Right atrium auricular region (tissue), 2 donors: ENCODE measurements at regions not wholly inside any gene's neighbourhood (a gene's known extent, or its start where the extent isn't known, plus 50 kb on each side); places are given as distances from the start of the nearest gene placed in this dataset.

Experiments used
- DNase-seq: peaks from one replicate; pipeline ENCODE4 v3.0.0-alpha.2; 2019; ENCODE audit warnings: low spot score
- H3K27ac ChIP-seq, 2 donors: fragments of 200-600 bp; sonication (generic); 1 replicate in 1 of 2; 2 replicates in 1 of 2; pipeline ENCODE4 v1.5.1; 2016 to 2019
- H3K27me3 ChIP-seq, 2 donors: fragments of 200-600 bp; sonication (generic); one replicate each; pipeline versions ENCODE4 v1.5.1 to v1.6.0; 2017 to 2019
- H3K36me3 ChIP-seq: fragments of 200-600 bp; sonication (generic); one replicate; pipeline ENCODE4 v1.5.1; 2016
- H3K4me1 ChIP-seq, 2 donors: fragments of 200-600 bp; sonication (generic); one replicate each; pipeline versions ENCODE4 v1.5.1 to v1.6.0; 2017 to 2019
- H3K4me3 ChIP-seq, 2 donors: fragments of 200-600 bp; sonication (generic); 1 replicate in 1 of 2; 2 replicates in 1 of 2; pipeline ENCODE4 v1.5.1; 2017 to 2019; ENCODE audit warnings: mild to moderate bottlenecking in 1 of 2, moderate library complexity in 1 of 2
- H3K9me3 ChIP-seq, 2 donors: fragments of 200-600 bp; sonication (generic); one replicate each; pipeline ENCODE4 v1.5.1; 2019
- CTCF ChIP-seq, 2 donors: fragments of 200-600 bp; sonication (generic); IDR thresholded peaks; one replicate each; pipeline ENCODE4 v1.5.1; 2019; ENCODE audit warnings: antibody characterized with exemption in 2 of 2

- Histone ChIP-seq H3K4me1 (no peaks in the 10 kb centered on the region), H3K36me3 (no peaks in the 10 kb centered on the region), H3K4me3 (no peak overlapping the region), H3K27ac (no peak overlapping the region), H3K9me3 (no peaks in the 10 kb centered on the region), H3K27me3 (no peaks in the 10 kb centered on the region)
- no peak for DNase-seq
- TF ChIP-seq CTCF (IDR thresholded peaks at IDR 0.05), result no peak
These were observed 193.8 kb downstream of the RBM43 start for GRCh38 chr2:151067658-151068369.

- DNase-seq, result no peak
- no peaks in the 10 kb centered on the region for H3K36me3 ChIP-seq
- no peak overlapping the region for H3K27ac ChIP-seq
- TF ChIP-seq CTCF (IDR thresholded peaks at IDR 0.05), result no peak
- H3K27me3 ChIP-seq, result no peaks in the 10 kb centered on the region
- H3K4me3 ChIP-seq, result no peak overlapping the region
- H3K9me3 ChIP-seq, result no peaks in the 10 kb centered on the region
- no peaks in the 10 kb centered on the region for H3K4me1 ChIP-seq
These were observed 198.4 kb downstream of the RBM43 start for GRCh38 chr2:151063271-151063670.

GRCh38 chr2:151060287-151060686 lies 201.4 kb downstream of the RBM43 start:
- Histone ChIP-seq H3K36me3 (no peaks in the 10 kb centered on the region), H3K27me3 (no peaks in the 10 kb centered on the region), H3K9me3 (no peaks in the 10 kb centered on the region), H3K4me3 (no peak overlapping the region), H3K27ac (no peak overlapping the region), H3K4me1 (no peaks in the 10 kb centered on the region)
- DNase-seq, result no peak
- TF ChIP-seq CTCF (IDR thresholded peaks at IDR 0.05), result no peak

GRCh38 chr2:151056870-151057269 lies 204.8 kb downstream of the RBM43 start:
- H3K27me3 ChIP-seq, result no peaks in the 10 kb centered on the region
- no peaks in the 10 kb centered on the region for H3K4me1 ChIP-seq
- H3K4me3 ChIP-seq, result no peak overlapping the region
- no peak overlapping the region for H3K27ac ChIP-seq
- DNase-seq, result no peak
- H3K9me3 ChIP-seq, result no peaks in the 10 kb centered on the region
- no peaks in the 10 kb centered on the region for H3K36me3 ChIP-seq
- no peak for TF ChIP-seq CTCF (IDR thresholded peaks at IDR 0.05)

GRCh38 chr2:151053661-151053990 lies 208.0 kb downstream of the RBM43 start:
- no peaks in the 10 kb centered on the region for H3K27me3 ChIP-seq
- no peak overlapping the region for H3K27ac ChIP-seq
- no peaks in the 10 kb centered on the region for H3K9me3 ChIP-seq
- H3K36me3 ChIP-seq, result no peaks in the 10 kb centered on the region
- DNase-seq, result no peak
- TF ChIP-seq CTCF (IDR thresholded peaks at IDR 0.05), result no peak
- no peak overlapping the region for H3K4me3 ChIP-seq
- no peaks in the 10 kb centered on the region for H3K4me1 ChIP-seq
